ENCODE measurements at regions not wholly inside any gene's neighbourhood (a gene's known extent, or its start where the extent isn't known, plus 50 kb on each side); places are given as distances from the start of the nearest gene placed in this dataset.

GRCh38 chr14:64640839-64641238 lies 63.4 kb upstream of the PLEKHG3 start:
- no peak overlapping the region for H2AFZ ChIP-seq (ENCODE audit: low read length)
- H4K20me1 ChIP-seq (ENCODE audit: insufficient read depth, low read length) = no peaks in the 10 kb centered on the region
- H3K4me1 ChIP-seq (ENCODE audit: insufficient read depth, low read length) = peaks cover 14% of the 10 kb centered on the region
- H3K9me3 ChIP-seq (ENCODE audit: low read length) = no peaks in the 10 kb centered on the region
- in situ Hi-C loops (cut with HindIII; ENCODE audit: extremely low pct_ligation_motif_present, low pct_unique_long_range_greater_than_20kb) (no loop called here), intact Hi-C loops (cut with micrococcal nuclease; ENCODE audit: unreplicated experiment) (no loop called here)
- no peak for FAIRE-seq
- ATAC-seq = no peak
- H3K4me2 ChIP-seq (ENCODE audit: low read depth, low read length) = no peak overlapping the region
- no peaks in the 10 kb centered on the region for H3K79me2 ChIP-seq (ENCODE audit: insufficient read depth, low read length)
- DNase-seq (ENCODE audit: low spot score) = no peak
- H3K9ac ChIP-seq (ENCODE audit: insufficient read depth, low read depth, low read length) = no peak overlapping the region
- no peak overlapping the region for H3K4me3 ChIP-seq (replicated peaks in 1 of 3; ENCODE audit: insufficient read depth in 1 of 3, low read depth in 2 of 3, low read length in 3 of 3)
- no peaks in the 10 kb centered on the region for H3K27me3 ChIP-seq (ENCODE audit: control insufficient read depth in 1 of 2, insufficient read depth in 2 of 2, low read length in 2 of 2)
- H3K36me3 ChIP-seq (replicated peaks in 1 of 2; ENCODE audit: control insufficient read depth in 1 of 2, insufficient read depth in 2 of 2, low read length in 2 of 2) = no peaks in the 10 kb centered on the region
- POLR2A ChIA-PET = no interaction called here
- no peak overlapping the region for H3K27ac ChIP-seq (ENCODE audit: extremely low read length, insufficient read depth, low read length)
- BruUV-seq (replicated peaks) = no TSS peak
- 90% methylated on average over 1 of the region's 1 CpG for WGBS (ENCODE audit: low lambda C conversion rate)
- CTCF ChIA-PET (ENCODE audit: low intra/inter-chr PET ratio, low total read pairs) = no interaction called here
- TF ChIP-seq ZNF274 (CRISPR knock-in tag; IDR thresholded peaks at IDR 0.05) (no peak), ZNF503 (CRISPR knock-in tag; IDR thresholded peaks at IDR 0.05) (no peak), ZNF720 (CRISPR knock-in tag; IDR thresholded peaks at IDR 0.05) (no peak), JDP2 (CRISPR knock-in tag; IDR thresholded peaks at IDR 0.05; ENCODE audit: borderline replicate concordance) (no peak), DMAP1 (CRISPR knock-in tag; IDR thresholded peaks at IDR 0.05) (no peak), ZBTB7B (CRISPR knock-in tag; IDR thresholded peaks at IDR 0.05) (no peak)

- Histone ChIP-seq H3K4me1 (ENCODE audit: insufficient read depth, low read length) (peaks cover 21% of the 10 kb centered on the region), H3K27ac (ENCODE audit: extremely low read length, insufficient read depth, low read length) (no peak overlapping the region), H3K9ac (ENCODE audit: insufficient read depth, low read depth, low read length) (no peak overlapping the region), H3K79me2 (ENCODE audit: insufficient read depth, low read length) (no peaks in the 10 kb centered on the region), H4K20me1 (ENCODE audit: insufficient read depth, low read length) (no peaks in the 10 kb centered on the region), H3K9me3 (ENCODE audit: low read length) (no peaks in the 10 kb centered on the region), H2AFZ (ENCODE audit: low read length) (no peak overlapping the region), H3K27me3 (ENCODE audit: control insufficient read depth in 1 of 2, insufficient read depth in 2 of 2, low read length in 2 of 2) (no peaks in the 10 kb centered on the region), H3K4me2 (ENCODE audit: low read depth, low read length) (no peak overlapping the region), H3K36me3 (replicated peaks in 1 of 2; ENCODE audit: control insufficient read depth in 1 of 2, insufficient read depth in 2 of 2, low read length in 2 of 2) (no peaks in the 10 kb centered on the region), H3K4me3 (replicated peaks in 1 of 3; ENCODE audit: insufficient read depth in 1 of 3, low read depth in 2 of 3, low read length in 3 of 3) (no peak overlapping the region)
- ATAC-seq = no peak
- in situ Hi-C loops (cut with HindIII; ENCODE audit: extremely low pct_ligation_motif_present, low pct_unique_long_range_greater_than_20kb) (no loop called here), intact Hi-C loops (cut with micrococcal nuclease; ENCODE audit: unreplicated experiment) (no loop called here)
- BruUV-seq (replicated peaks) = no TSS peak
- ChIA-PET POLR2A (no interaction called here), CTCF (ENCODE audit: low intra/inter-chr PET ratio, low total read pairs) (no interaction called here)
- WGBS (ENCODE audit: low lambda C conversion rate) = 0% methylated on average over 3 of the region's 3 CpGs
- DNase-seq (ENCODE audit: low spot score) = no peak
- no peak for FAIRE-seq
- TF ChIP-seq NFE2 (CRISPR knock-in tag; IDR thresholded peaks at IDR 0.05) = no peak
- no peak for TF ChIP-seq SATB2 (CRISPR knock-in tag; IDR thresholded peaks at IDR 0.05)
- no peak for TF ChIP-seq ZBTB39 (CRISPR knock-in tag; IDR thresholded peaks at IDR 0.05)
- TF ChIP-seq CCAR2 (optimal IDR thresholded peaks at IDR 0.05; ENCODE audit: low read depth, low read length) = no peak
- TF ChIP-seq ZNF784 (CRISPR knock-in tag; IDR thresholded peaks at IDR 0.05; ENCODE audit: borderline replicate concordance) = no peak
- TF ChIP-seq ZNF790 (CRISPR knock-in tag; IDR thresholded peaks at IDR 0.05; ENCODE audit: borderline replicate concordance) = no peak
- TF ChIP-seq HOXA5 (CRISPR knock-in tag; IDR thresholded peaks at IDR 0.05) = no peak
- TF ChIP-seq ZZZ3 (CRISPR knock-in tag; IDR thresholded peaks at IDR 0.05; ENCODE audit: borderline replicate concordance) = no peak
- TF ChIP-seq ZNF510 (CRISPR knock-in tag; IDR thresholded peaks at IDR 0.05; ENCODE audit: low read depth) = no peak
- no peak for TF ChIP-seq ZMAT3 (CRISPR knock-in tag; conservative IDR thresholded peaks at IDR 0.05)
- no peak for TF ChIP-seq ZNF225 (CRISPR knock-in tag; IDR thresholded peaks at IDR 0.05)
- no peak for TF ChIP-seq YEATS2 (CRISPR knock-in tag; IDR thresholded peaks at IDR 0.05; ENCODE audit: borderline replicate concordance)
Observed at GRCh38 chr14:64641760-64642159, 62.5 kb upstream of the PLEKHG3 start.
